ENCODE measurements at regions not wholly inside any gene's neighbourhood (a gene's known extent, or its start where the extent isn't known, plus 50 kb on each side); places are given as distances from the start of the nearest gene placed in this dataset.
"Not testable (repeated sequence)": the region's sequence is repeated elsewhere in the genome, so short reads cannot be mapped to it uniquely, and the experiment has no call there.

- in situ Hi-C loops (cut with HindIII; ENCODE audit: low pct_unique_long_range_greater_than_20kb, low sequenced_read_pairs): no loop called here
- DNase-seq (ENCODE audit: low read depth, low spot score): no peak
These were observed 536.9 kb downstream of the XYLT1 start for GRCh38 chr16:16933861-16934260.

GRCh38 chr16:16934660-16935059, 536.1 kb downstream of the XYLT1 start:
- in situ Hi-C loops (cut with HindIII; ENCODE audit: low pct_unique_long_range_greater_than_20kb, low sequenced_read_pairs): no loop called here

GRCh38 chr16:16935909-16936308, 534.9 kb downstream of the XYLT1 start:
- DNase-seq (ENCODE audit: low read depth, low spot score); in situ Hi-C loops (cut with HindIII; ENCODE audit: low pct_unique_long_range_greater_than_20kb, low sequenced_read_pairs): not testable (repeated sequence)

More at GRCh38 chr16:16934660-16935059, 536.1 kb downstream of the XYLT1 start:
- DNase-seq (ENCODE audit: low read depth, low spot score): no peak

- in situ Hi-C loops (cut with HindIII; ENCODE audit: low pct_unique_long_range_greater_than_20kb, low sequenced_read_pairs): no loop called here
- DNase-seq (ENCODE audit: low read depth, low spot score): no peak
These were observed 533.2 kb downstream of the XYLT1 start for GRCh38 chr16:16937576-16937975.

- in situ Hi-C loops (cut with HindIII; ENCODE audit: low pct_unique_long_range_greater_than_20kb, low sequenced_read_pairs): no loop called here
- no peak for DNase-seq (ENCODE audit: low read depth, low spot score)
These were observed 532.8 kb downstream of the XYLT1 start for GRCh38 chr16:16938009-16938408.

GRCh38 chr16:16938980-16939379, 531.8 kb downstream of the XYLT1 start:
- in situ Hi-C loops (cut with HindIII; ENCODE audit: low pct_unique_long_range_greater_than_20kb, low sequenced_read_pairs): no loop called here
- no peak for DNase-seq (ENCODE audit: low read depth, low spot score)

- no peak for DNase-seq (ENCODE audit: low read depth, low spot score)
- in situ Hi-C loops (cut with HindIII; ENCODE audit: low pct_unique_long_range_greater_than_20kb, low sequenced_read_pairs): no loop called here
These were observed 530.4 kb downstream of the XYLT1 start for GRCh38 chr16:16940351-16940750.

GRCh38 chr16:16942849-16943248, 527.9 kb downstream of the XYLT1 start:
- in situ Hi-C loops (cut with HindIII; ENCODE audit: low pct_unique_long_range_greater_than_20kb, low sequenced_read_pairs); DNase-seq (ENCODE audit: low read depth, low spot score): not testable (repeated sequence)

- in situ Hi-C loops (cut with HindIII; ENCODE audit: low pct_unique_long_range_greater_than_20kb, low sequenced_read_pairs): no loop called here
- DNase-seq (ENCODE audit: low read depth, low spot score): no peak
These were observed 525.6 kb downstream of the XYLT1 start for GRCh38 chr16:16945207-16945606.

- in situ Hi-C loops (cut with HindIII; ENCODE audit: low pct_unique_long_range_greater_than_20kb, low sequenced_read_pairs): no loop called here
- DNase-seq (ENCODE audit: low read depth, low spot score): no peak
These were observed 514.4 kb downstream of the XYLT1 start for GRCh38 chr16:16956376-16956775.

GRCh38 chr16:16960785-16961184, 510.0 kb downstream of the XYLT1 start:
- DNase-seq (ENCODE audit: low read depth, low spot score): no peak
- in situ Hi-C loops (cut with HindIII; ENCODE audit: low pct_unique_long_range_greater_than_20kb, low sequenced_read_pairs): no loop called here

- in situ Hi-C loops (cut with HindIII; ENCODE audit: low pct_unique_long_range_greater_than_20kb, low sequenced_read_pairs): no loop called here
- no peak for DNase-seq (ENCODE audit: low read depth, low spot score)
These were observed 504.3 kb downstream of the XYLT1 start for GRCh38 chr16:16966439-16966838.

- in situ Hi-C loops (cut with HindIII; ENCODE audit: low pct_unique_long_range_greater_than_20kb, low sequenced_read_pairs): no loop called here
- no peak for DNase-seq (ENCODE audit: low read depth, low spot score)
These were observed 499.7 kb downstream of the XYLT1 start for GRCh38 chr16:16971042-16971441.

GRCh38 chr16:16972831-16973230, 497.9 kb downstream of the XYLT1 start:
- DNase-seq (ENCODE audit: low read depth, low spot score): no peak
- in situ Hi-C loops (cut with HindIII; ENCODE audit: low pct_unique_long_range_greater_than_20kb, low sequenced_read_pairs): no loop called here

GRCh38 chr16:16973707-16974591, 496.8 kb downstream of the XYLT1 start:
- no peak for DNase-seq (ENCODE audit: low read depth, low spot score)
- in situ Hi-C loops (cut with HindIII; ENCODE audit: low pct_unique_long_range_greater_than_20kb, low sequenced_read_pairs): no loop called here

- in situ Hi-C loops (cut with HindIII; ENCODE audit: low pct_unique_long_range_greater_than_20kb, low sequenced_read_pairs): no loop called here
- no peak for DNase-seq (ENCODE audit: low read depth, low spot score)
These were observed 488.1 kb downstream of the XYLT1 start for GRCh38 chr16:16982614-16983013.

- no peak for DNase-seq (ENCODE audit: low read depth, low spot score)
- in situ Hi-C loops (cut with HindIII; ENCODE audit: low pct_unique_long_range_greater_than_20kb, low sequenced_read_pairs): no loop called here
These were observed 487.2 kb downstream of the XYLT1 start for GRCh38 chr16:16983582-16983981.

- in situ Hi-C loops (cut with HindIII; ENCODE audit: low pct_unique_long_range_greater_than_20kb, low sequenced_read_pairs); DNase-seq (ENCODE audit: low read depth, low spot score): not testable (repeated sequence)
These were observed 486.7 kb downstream of the XYLT1 start for GRCh38 chr16:16984091-16984490.

GRCh38 chr16:16985707-16986106, 485.1 kb downstream of the XYLT1 start:
- in situ Hi-C loops (cut with HindIII; ENCODE audit: low pct_unique_long_range_greater_than_20kb, low sequenced_read_pairs): no loop called here
- no peak for DNase-seq (ENCODE audit: low read depth, low spot score)
